Endothelial cell of umbilical vein (primary cell): ENCODE measurements at regions not wholly inside any gene's neighbourhood (a gene's known extent, or its start where the extent isn't known, plus 50 kb on each side); places are given as distances from the start of the nearest gene placed in this dataset.

ENCODE experiments used
- BruUV-seq: library from RNA; stranded (reverse); fragments of 400-500 nt; replicated peaks from 2 replicates; lab custom pipeline; 2021; lab: Mats Ljungman, UMichigan
- CTCF ChIA-PET: fragments of 300-600, 350-600 bp; sonication (Branson Sonifier 250); formaldehyde crosslinking; loops from one replicate; lab custom pipeline; 2021; ENCODE audit warnings: antibody characterized with exemption, inconsistent platforms; lab: Charles Lee
- POLR2A ChIA-PET: fragments of 300-600, 350-600 bp; sonication (Branson Sonifier 250); formaldehyde crosslinking; loops from one replicate; lab custom pipeline; 2021; ENCODE audit warnings: antibody characterized with exemption, inconsistent platforms; lab: Charles Lee
- DNase-seq: peaks from one replicate; pipeline ENCODE4 v3.0.0-alpha.2; 2011; ENCODE audit warnings: low read depth, low spot score
- FAIRE-seq: peaks from 2 replicates; lab custom pipeline; 2011; peaks lifted over from hg19 to GRCh38; lab: Jason Lieb, UNC
- H2AFZ ChIP-seq: 2 replicates; pipeline ENCODE4 v1.6.0; 2012; ENCODE audit warnings: low read depth, low read length, control low read depth, inconsistent platforms
- H3K27ac ChIP-seq: 2 replicates; pipeline ENCODE4 v1.5.1; 2011; ENCODE audit warnings: low read depth, mild to moderate bottlenecking, control low read depth, low read length, moderate library complexity; ENCODE audit not compliant: insufficient read depth
- H3K27me3 ChIP-seq, 2 experiments: 2 replicates each; pipeline versions ENCODE4 v1.6.0 to v1.6.1; 2011; ENCODE audit warnings: low read length in 2 of 2, mixed read lengths in 1 of 2; ENCODE audit not compliant: control insufficient read depth in 2 of 2, insufficient read depth in 2 of 2
- H3K36me3 ChIP-seq, 2 experiments: 2 replicates in 1 of 2; 3 replicates in 1 of 2; pipeline ENCODE4 v1.5.1; 2011; ENCODE audit warnings: low read length in 2 of 2, mild to moderate bottlenecking in 1 of 2, moderate library complexity in 1 of 2; ENCODE audit not compliant: control insufficient read depth in 2 of 2, insufficient read depth in 2 of 2; ENCODE audit errors: extremely low read depth in 1 of 2
- H3K4me1 ChIP-seq: 3 replicates; pipeline ENCODE4 v1.5.1; 2011; ENCODE audit warnings: mild to moderate bottlenecking, low read length; ENCODE audit not compliant: control insufficient read depth, insufficient read depth; ENCODE audit errors: extremely low read depth
- H3K4me2 ChIP-seq: 2 replicates; pipeline ENCODE4 v1.6.1; 2011; ENCODE audit warnings: low read length, control low read depth, mixed read lengths; ENCODE audit not compliant: insufficient read depth
- H3K4me3 ChIP-seq, 3 experiments: fragments of 200-600 bp in 1 of 3; sonication (generic), shearing (Covaris generic) in 1 of 3; replicated peaks in 1 of 3; 2 replicates each; pipeline ENCODE4 v1.5.1; 2011 to 2016; ENCODE audit warnings: control low read depth in 3 of 3, low read length in 3 of 3, mild to moderate bottlenecking in 2 of 3, inconsistent platforms in 1 of 3, low read depth in 1 of 3, moderate library complexity in 1 of 3; ENCODE audit not compliant: insufficient read depth in 1 of 3
- H3K79me2 ChIP-seq: 2 replicates; pipeline ENCODE4 v1.6.0; 2012; ENCODE audit warnings: low read length, inconsistent platforms; ENCODE audit not compliant: control insufficient read depth, insufficient read depth
- H3K9ac ChIP-seq: replicated peaks from 2 replicates; pipeline ENCODE3; 2011; ENCODE audit warnings: low read length, control low read depth; ENCODE audit not compliant: insufficient read depth; ENCODE audit errors: extremely low read depth
- H3K9me1 ChIP-seq: replicated peaks from 3 replicates; pipeline ENCODE4 v1.6.0; 2011; ENCODE audit warnings: mild to moderate bottlenecking, low read length; ENCODE audit not compliant: control insufficient read depth, insufficient read depth; ENCODE audit errors: extremely low read depth
- H3K9me3 ChIP-seq: replicated peaks from 2 replicates; pipeline ENCODE4 v1.5.1; 2012; ENCODE audit warnings: low read length, inconsistent platforms; ENCODE audit not compliant: control insufficient read depth, insufficient read depth
- H4K20me1 ChIP-seq: replicated peaks from 2 replicates; pipeline ENCODE3; 2011; ENCODE audit warnings: mild to moderate bottlenecking, low read length; ENCODE audit not compliant: control insufficient read depth, insufficient read depth; ENCODE audit errors: extremely low read depth
- CTCF ChIP-seq, 2 donors: IDR thresholded peaks; 1 replicate in 1 of 2; 2 replicates in 1 of 2; pipeline ENCODE4 v1.5.1; 2011; ENCODE audit warnings: low read length in 2 of 2, mild to moderate bottlenecking in 2 of 2, moderate library complexity in 2 of 2, control low read depth in 1 of 2, inconsistent platforms in 1 of 2, low read depth in 1 of 2; ENCODE audit not compliant: insufficient read depth in 1 of 2; ENCODE audit errors: extremely low read depth in 1 of 2
- EZH2 ChIP-seq: IDR thresholded peaks from 2 replicates; pipeline ENCODE4 v1.6.1; 2012; ENCODE audit warnings: borderline replicate concordance, low read depth, mild to moderate bottlenecking, moderate library complexity, low read length, inconsistent platforms; ENCODE audit not compliant: severe bottlenecking
- FOS ChIP-seq: IDR thresholded peaks from 2 replicates; pipeline ENCODE4 v1.6.1; 2011; ENCODE audit warnings: mild to moderate bottlenecking, low read length, moderate library complexity, borderline replicate concordance; ENCODE audit not compliant: insufficient read depth
- GATA2 ChIP-seq: IDR thresholded peaks from 2 replicates; pipeline ENCODE4 v1.7.0; 2011; ENCODE audit warnings: low read depth, mild to moderate bottlenecking, moderate library complexity, mixed read lengths, low read length; ENCODE audit not compliant: insufficient read length, insufficient read depth
- JUN ChIP-seq: IDR thresholded peaks from 2 replicates; pipeline ENCODE4 v1.6.1; 2011; ENCODE audit warnings: borderline replicate concordance, low read depth; ENCODE audit not compliant: insufficient read length, insufficient read depth
- MAX ChIP-seq: IDR thresholded peaks from 2 replicates; pipeline ENCODE4 v1.6.1; 2011; ENCODE audit not compliant: insufficient read depth, insufficient read length
- MYC ChIP-seq: IDR thresholded peaks from one replicate; pipeline ENCODE4 v1.6.1; 2011; ENCODE audit warnings: mild to moderate bottlenecking, low read depth, low read length
- POLR2A ChIP-seq: IDR thresholded peaks from 2 replicates; pipeline ENCODE4 v1.6.1; 2012; ENCODE audit warnings: low read depth, mild to moderate bottlenecking, control low read depth, low read length
- POLR2AphosphoS5 ChIP-seq: IDR thresholded peaks from 2 replicates; pipeline ENCODE4 v1.6.1; 2012; ENCODE audit warnings: low read depth, mild to moderate bottlenecking, control low read depth, low read length, moderate library complexity; ENCODE audit not compliant: insufficient read depth
- dilution Hi-C: fragments of 300-500 bp; cut with MboI; formaldehyde crosslinking; loops from one replicate; pipeline ENCODE4 v1.15.0; 2019; ENCODE audit warnings: low sequenced_read_pairs; ENCODE audit not compliant: extremely low pct_ligation_motif_present
- intact Hi-C: fragments of 100-400 bp; cut with micrococcal nuclease; formaldehyde crosslinking; loops from one replicate; pipeline ENCODE4 v1.10.0; 2022

GRCh38 chr18:55875371-55875901, 287.4 kb upstream of the TCF4 start:
- Histone ChIP-seq H3K79me2 (no peaks in the 10 kb centered on the region), H2AFZ (no peak overlapping the region), H3K4me1 (no peaks in the 10 kb centered on the region), H4K20me1 (no peaks in the 10 kb centered on the region), H3K36me3 (no peaks in the 10 kb centered on the region), H3K9ac (no peak overlapping the region), H3K4me3 (no peak overlapping the region), H3K27ac (no peak overlapping the region), H3K4me2 (no peak overlapping the region), H3K9me3 (no peaks in the 10 kb centered on the region), H3K27me3 (peaks cover 0 to 2% of the 10 kb centered on the region in 2 experiments), H3K9me1 (no peaks in the 10 kb centered on the region)
- FAIRE-seq (no peak), DNase-seq (no peak)
- no TSS peak for BruUV-seq
- CTCF ChIA-PET = interaction anchor here (1.1 to 2.2 kb wide), 6 partner anchors 10 to 700 kb away, joined by 3 to 11 read pairs (median 4); no protein-coding TSS in a partner anchor
- POLR2A ChIA-PET = no interaction called here
- dilution Hi-C loops = no loop called here
- TF ChIP-seq POLR2AphosphoS5 = no peak
- TF ChIP-seq MYC = no peak
- TF ChIP-seq GATA2 = no peak
- TF ChIP-seq POLR2A = no peak
- no peak for TF ChIP-seq EZH2
- TF ChIP-seq CTCF (IDR thresholded peaks at IDR 0.05; ENCODE audit: extremely low read depth in 1 of 2, insufficient read depth in 1 of 2, low read depth in 1 of 2, low read length in 2 of 2) = no peak
- TF ChIP-seq FOS = no peak
- no peak for TF ChIP-seq JUN
- no peak for TF ChIP-seq MAX
- intact Hi-C loops = no loop called here
